ENCODE measurements at regions not wholly inside any gene's neighbourhood (a gene's known extent, or its start where the extent isn't known, plus 50 kb on each side); places are given as distances from the start of the nearest gene placed in this dataset.

- Histone ChIP-seq H4K20me1 (replicated peaks; ENCODE audit: control insufficient read depth, extremely low read depth, insufficient read depth, low read length) (no peaks in the 10 kb centered on the region), H3K36me3 (ENCODE audit: control insufficient read depth in 2 of 2, extremely low read depth in 1 of 2, insufficient read depth in 2 of 2, low read length in 2 of 2) (no peaks in the 10 kb centered on the region), H3K27ac (ENCODE audit: insufficient read depth, low read depth, low read length) (no peak overlapping the region), H3K9me1 (replicated peaks; ENCODE audit: control insufficient read depth, extremely low read depth, insufficient read depth, low read length) (no peaks in the 10 kb centered on the region), H2AFZ (ENCODE audit: low read depth, low read length) (peak overlapping the region; percentile 77), H3K79me2 (ENCODE audit: control insufficient read depth, insufficient read depth, low read length) (no peaks in the 10 kb centered on the region), H3K27me3 (ENCODE audit: control insufficient read depth in 2 of 2, insufficient read depth in 2 of 2, low read length in 2 of 2) (no peaks in the 10 kb centered on the region), H3K4me2 (ENCODE audit: insufficient read depth, low read length) (peak overlapping the region; percentile 86), H3K4me1 (ENCODE audit: control insufficient read depth, extremely low read depth, insufficient read depth, low read length) (no peaks in the 10 kb centered on the region), H3K9me3 (replicated peaks; ENCODE audit: control insufficient read depth, insufficient read depth, low read length) (no peaks in the 10 kb centered on the region), H3K4me3 (replicated peaks in 1 of 3; ENCODE audit: insufficient read depth in 1 of 3, low read depth in 1 of 3, low read length in 3 of 3) (peak overlapping the region; percentile 8 to 61 (median 18)), H3K9ac (replicated peaks; ENCODE audit: extremely low read depth, insufficient read depth, low read length) (peak overlapping the region; percentile 7)
- CTCF ChIA-PET: interaction anchor here (1.7 kb wide), 1 partner anchor 21 kb away, joined by 4 read pairs; no protein-coding TSS in a partner anchor
- dilution Hi-C loops (cut with MboI; ENCODE audit: extremely low pct_ligation_motif_present, low sequenced_read_pairs): no loop called here
- BruUV-seq (replicated peaks): no TSS peak
- POLR2A ChIA-PET: no interaction called here
- DNase-seq (ENCODE audit: low read depth, low spot score) (peak; percentile 38), FAIRE-seq (peak; percentile 67)
- intact Hi-C loops (cut with micrococcal nuclease): no loop called here
- TF ChIP-seq FOS (IDR thresholded peaks at IDR 0.05; ENCODE audit: borderline replicate concordance, insufficient read depth, low read length): no peak
- no peak for TF ChIP-seq POLR2AphosphoS5 (IDR thresholded peaks at IDR 0.05; ENCODE audit: insufficient read depth, low read depth, low read length)
- no peak for TF ChIP-seq MYC (IDR thresholded peaks at IDR 0.05; ENCODE audit: low read depth, low read length)
- no peak for TF ChIP-seq GATA2 (IDR thresholded peaks at IDR 0.05; ENCODE audit: insufficient read depth, insufficient read length, low read depth, low read length)
- TF ChIP-seq JUN (IDR thresholded peaks at IDR 0.05; ENCODE audit: borderline replicate concordance, insufficient read depth, insufficient read length, low read depth): no peak
- no peak for TF ChIP-seq CTCF (IDR thresholded peaks at IDR 0.05; ENCODE audit: extremely low read depth in 1 of 2, insufficient read depth in 1 of 2, low read depth in 1 of 2, low read length in 2 of 2)
- TF ChIP-seq POLR2A (IDR thresholded peaks at IDR 0.05; ENCODE audit: low read depth, low read length): no peak
- no peak for TF ChIP-seq MAX (IDR thresholded peaks at IDR 0.05; ENCODE audit: insufficient read depth, insufficient read length)
- TF ChIP-seq EZH2 (IDR thresholded peaks at IDR 0.05; ENCODE audit: borderline replicate concordance, low read depth, low read length, severe bottlenecking): no peak
These were observed 80.3 kb upstream of the NEIL3 start for GRCh38 chr4:177229331-177229730.
